ENCODE measurements at regions not wholly inside any gene's neighbourhood (a gene's known extent, or its start where the extent isn't known, plus 50 kb on each side); places are given as distances from the start of the nearest gene placed in this dataset.

DNA sequence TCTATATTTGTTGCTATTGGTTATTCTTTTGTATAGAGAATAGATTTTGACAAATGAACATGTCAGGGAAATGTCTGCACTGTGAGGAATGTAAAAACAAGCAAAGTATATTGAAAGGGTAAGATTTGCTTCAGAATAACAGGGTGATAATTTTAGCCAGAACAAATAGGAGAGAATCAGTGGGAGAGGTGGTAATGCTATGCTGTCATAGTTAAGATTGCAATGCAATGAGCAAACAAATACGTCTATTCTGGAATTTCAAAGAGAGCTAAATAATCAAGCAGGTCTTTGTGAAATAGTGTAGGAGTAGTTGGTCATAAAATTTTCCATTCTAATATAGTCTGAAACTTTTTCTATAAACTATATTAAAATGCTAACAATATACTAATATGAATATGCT lies 1478.4 kb downstream of the TECRL start:
- DNase-seq (ENCODE audit: insufficient read length, low spot score) (no peak), FAIRE-seq (no peak)

DNA sequence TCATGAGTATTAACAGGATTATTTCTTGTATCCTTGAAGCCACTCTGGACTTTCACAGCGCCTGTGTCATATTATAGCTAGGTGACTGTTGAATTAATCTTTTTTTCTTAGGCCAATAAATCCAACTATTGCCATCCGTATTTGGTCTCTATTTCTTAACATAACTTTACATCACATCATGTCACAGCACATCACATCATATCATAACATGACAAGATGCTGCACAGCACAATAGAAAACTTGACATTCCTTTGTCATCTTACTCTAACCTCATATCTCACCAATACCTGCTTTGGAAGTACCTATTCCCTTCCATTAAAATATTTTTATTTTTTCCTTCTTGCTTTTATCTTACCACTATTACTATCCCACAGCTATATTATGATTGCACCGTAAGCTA lies 1480.8 kb downstream of the TECRL start:
- DNase-seq (ENCODE audit: insufficient read length, low spot score), result no peak
- no peak for FAIRE-seq

DNA sequence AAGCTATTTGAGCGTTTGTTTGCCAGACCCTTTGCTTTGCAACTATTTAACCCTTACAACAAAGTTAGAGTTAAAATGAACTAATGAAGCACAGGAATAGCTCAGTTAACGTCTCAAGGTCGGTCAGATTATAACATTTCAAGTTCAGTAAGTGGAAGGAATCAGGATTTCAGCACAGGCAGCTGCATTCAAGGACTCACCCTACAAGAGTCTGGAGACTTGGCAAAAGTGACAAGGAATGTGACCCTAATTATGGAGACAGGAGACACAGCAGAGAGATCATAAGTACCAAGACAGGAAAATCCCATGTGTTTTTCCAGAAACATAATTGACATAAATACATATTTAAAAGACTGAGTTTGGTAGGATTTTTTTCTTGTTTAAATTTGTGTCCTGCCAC lies 1481.7 kb downstream of the TECRL start:
- no peak for DNase-seq (ENCODE audit: insufficient read length, low spot score)
- no peak for FAIRE-seq

DNA sequence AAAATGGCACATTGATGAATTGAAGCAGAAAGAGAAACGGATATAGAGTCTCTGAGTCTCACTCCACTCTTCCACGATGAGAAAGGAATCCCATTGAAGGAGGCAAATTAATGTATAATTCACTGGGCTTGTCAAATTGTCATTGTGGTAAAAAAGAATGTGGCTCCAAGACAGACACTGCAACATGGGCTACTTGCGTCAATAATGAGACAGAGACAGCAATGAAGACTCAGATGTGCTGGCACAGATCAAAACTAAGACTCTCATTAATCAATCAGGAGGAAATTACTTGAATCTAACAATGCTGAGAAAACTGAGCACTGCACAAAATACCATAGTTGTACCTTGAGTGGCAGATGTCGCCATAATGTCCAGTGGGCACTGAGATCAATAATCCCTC lies 1485.5 kb downstream of the TECRL start:
- DNase-seq (ENCODE audit: insufficient read length, low spot score) (no peak), FAIRE-seq (no peak)

DNA sequence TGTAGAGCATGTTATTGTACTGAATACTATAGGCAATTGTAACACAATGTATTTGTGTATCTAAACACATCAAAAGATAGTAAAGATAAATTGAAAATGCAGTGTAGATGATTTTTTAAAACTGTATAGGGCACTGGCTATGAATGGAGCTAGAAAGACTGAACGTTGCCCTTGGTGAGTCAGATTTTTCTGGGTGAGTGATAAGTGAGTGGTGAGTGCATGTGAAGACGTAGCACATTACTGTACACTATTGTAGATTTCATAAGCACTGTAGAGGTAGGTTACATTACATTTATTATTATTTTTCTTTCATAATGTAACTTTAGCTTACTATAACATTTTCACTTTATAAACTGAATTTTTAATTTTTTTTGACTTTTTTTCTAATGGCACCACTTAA lies 1491.6 kb downstream of the TECRL start:
- FAIRE-seq (no peak), DNase-seq (ENCODE audit: insufficient read length, low spot score) (no peak)

DNA sequence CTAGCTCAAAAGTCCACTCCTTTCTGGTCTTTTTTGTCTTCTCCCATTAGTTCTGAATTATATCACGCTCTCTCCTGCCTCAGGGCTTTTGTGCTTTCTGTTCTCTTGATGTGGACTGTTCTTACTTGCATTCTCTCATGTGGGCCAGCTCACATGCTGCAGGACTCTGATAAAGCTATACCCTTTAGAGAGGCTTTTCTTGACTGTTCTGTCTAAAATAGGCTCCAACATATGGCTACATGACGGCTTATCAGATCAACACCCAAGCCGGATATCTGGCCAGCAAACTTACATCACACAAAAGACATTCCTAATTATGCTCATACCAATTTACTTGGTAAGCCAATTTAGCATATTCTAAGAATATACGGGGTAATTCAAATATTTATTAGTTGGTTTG lies 1494.5 kb downstream of the TECRL start:
- DNase-seq (ENCODE audit: insufficient read length, low spot score), result no peak
- FAIRE-seq, result no peak

DNA sequence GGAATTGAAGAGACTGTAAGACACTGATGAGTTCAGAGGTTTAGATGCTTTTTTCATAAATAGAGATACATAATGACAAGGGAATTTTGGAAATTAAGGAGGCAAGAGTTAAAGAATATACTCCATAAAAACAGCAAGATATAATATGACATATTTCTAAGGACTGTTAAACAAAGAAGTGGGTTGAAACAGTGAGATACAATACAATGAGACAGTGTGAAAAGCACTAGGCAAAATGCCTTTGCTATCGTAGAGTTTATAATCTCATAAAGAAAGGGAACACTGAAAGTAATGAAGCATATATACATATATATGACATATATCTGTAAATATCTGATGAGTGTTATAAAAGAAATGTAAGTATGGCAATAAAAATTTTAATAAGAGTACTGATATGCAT lies 1496.2 kb downstream of the TECRL start:
- FAIRE-seq, result no peak

DNA sequence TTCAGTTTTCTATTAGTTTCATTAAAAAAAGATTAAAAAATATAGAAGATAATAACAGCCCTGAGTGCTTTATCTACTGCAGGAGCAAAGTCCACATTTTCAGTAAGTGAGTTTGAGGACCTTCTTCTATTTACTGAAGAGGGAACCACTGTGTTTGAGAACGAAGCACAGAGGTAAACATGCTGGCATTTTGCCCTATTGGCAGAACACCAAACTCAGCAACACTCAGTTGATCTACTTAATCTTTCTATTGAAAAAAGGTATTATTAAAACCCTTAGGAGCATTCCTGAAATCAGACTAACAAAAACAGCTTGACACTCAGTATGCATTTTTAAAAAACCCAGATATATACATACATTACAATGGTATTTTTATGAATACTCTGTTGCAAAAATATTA lies 1496.7 kb downstream of the TECRL start:
- no peak for FAIRE-seq
- DNase-seq (ENCODE audit: insufficient read length, low spot score), result no peak

More for the DNA sequence above, 1496.2 kb downstream of the TECRL start:
- DNase-seq (ENCODE audit: insufficient read length, low spot score), result no peak

DNA sequence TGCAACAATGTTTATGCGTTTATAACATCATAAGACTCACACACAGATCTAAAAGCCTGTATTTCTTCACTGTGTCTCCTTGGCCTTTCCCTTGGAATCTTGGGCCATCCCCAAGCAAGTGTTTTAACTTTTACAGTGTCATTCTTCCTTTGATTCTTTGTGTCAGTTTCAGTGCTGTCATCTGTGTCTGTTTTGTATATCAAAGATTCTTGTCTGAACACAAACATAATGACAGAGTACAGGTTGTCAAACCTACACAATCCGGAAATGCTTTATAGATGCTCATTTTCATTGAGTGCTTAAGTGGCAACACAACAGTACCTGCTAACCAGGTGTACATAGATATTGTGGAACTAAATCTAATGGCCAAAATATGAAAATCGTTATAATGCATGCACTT lies 1500.0 kb downstream of the TECRL start:
- no peak for FAIRE-seq
- no peak for DNase-seq (ENCODE audit: insufficient read length, low spot score)

DNA sequence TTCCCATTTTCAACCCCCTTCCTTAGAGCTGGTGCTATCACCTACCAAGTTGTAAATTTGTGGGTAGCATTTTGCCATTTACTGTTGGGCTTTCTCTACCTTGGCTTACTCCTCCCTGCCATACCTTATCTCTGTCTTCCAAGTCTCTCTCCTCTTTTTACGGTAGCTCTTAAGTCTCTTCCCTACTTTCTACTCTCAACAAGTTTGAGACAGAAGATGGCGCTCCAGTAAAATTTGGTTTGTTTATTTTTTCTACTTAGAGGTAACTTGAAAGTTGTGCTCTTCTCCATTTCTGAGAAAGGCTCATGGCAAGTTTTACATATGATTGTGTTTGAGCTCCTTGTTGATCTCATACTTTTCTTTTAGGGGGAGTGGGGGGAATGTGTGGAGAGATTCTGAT lies 1508.1 kb downstream of the TECRL start:
- DNase-seq (ENCODE audit: insufficient read length, low spot score) (no peak), FAIRE-seq (no peak)

DNA sequence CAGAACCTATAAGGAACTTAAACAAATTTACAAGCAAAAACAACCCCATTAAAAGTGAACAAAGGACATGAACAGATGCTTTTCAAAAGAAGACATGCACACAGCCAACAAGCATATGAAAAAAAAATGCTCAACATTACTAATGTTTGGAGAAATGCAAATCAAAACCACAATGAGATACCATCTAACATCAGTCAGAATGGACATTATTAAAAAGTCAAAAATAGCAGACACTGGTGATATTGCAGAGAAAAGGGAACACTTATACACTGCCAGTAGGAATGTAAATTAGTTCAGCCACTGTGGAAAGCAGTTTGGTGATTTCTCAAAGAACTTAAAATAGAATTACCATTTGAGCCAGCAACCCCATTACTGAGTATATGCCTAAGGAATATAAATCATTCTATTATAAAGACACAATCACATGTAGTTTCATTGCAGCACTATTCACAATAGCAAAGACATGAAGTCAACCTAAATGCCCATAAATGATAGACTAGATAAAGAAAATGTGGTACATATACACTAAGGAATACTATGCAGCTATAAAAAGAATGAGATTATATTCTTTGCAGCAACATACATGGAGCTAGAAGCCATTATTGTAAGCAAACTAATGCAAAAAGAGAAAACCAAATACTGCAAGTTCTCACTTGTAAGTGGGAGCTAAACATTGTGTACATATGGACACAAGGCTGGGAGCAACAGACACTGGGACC lies 1509.4 kb downstream of the TECRL start:
- no peak for FAIRE-seq
- DNase-seq (ENCODE audit: insufficient read length, low spot score), result no peak

DNA sequence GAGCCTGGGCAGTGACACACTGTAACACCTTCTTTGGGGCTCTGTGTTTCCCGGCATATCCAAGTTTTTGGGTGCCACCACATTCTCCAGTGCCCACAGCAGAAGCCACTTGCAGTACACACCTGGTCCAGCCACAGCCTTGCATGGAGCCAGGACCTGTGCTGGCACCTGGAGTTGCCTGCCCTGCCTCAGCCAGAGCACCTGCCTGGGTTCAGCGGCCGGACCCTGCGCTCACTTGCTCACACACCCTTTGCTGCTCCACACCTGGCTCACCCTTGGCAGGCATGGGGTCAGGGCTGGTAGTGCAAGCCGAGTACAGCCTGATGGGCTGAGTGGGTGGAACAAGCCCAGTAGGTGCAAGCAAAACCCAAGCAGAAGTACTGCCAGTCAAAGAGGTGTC lies 1511.1 kb downstream of the TECRL start:
- no peak for DNase-seq (ENCODE audit: insufficient read length, low spot score)
- no peak for FAIRE-seq

DNA sequence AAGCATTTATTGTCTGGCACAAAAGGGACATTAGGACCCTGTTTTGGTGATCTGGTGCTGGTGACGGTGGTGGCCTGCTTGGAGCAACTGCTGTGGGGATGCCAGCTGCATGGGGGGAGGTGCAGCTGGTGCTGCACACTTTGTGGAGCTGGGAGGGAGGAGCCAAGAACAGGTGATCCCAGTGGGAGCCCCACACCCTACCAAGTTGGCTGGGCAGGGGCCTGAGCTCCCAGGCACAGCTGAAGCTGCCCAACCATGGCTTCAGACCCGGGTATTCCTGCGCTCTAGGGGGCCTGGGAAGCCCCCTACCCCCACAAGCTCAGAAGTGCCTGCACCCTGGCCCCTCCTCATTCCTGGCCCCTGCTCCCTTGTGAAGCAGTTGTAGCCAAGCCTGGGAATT lies 1512.5 kb downstream of the TECRL start:
- DNase-seq (ENCODE audit: insufficient read length, low spot score) (no peak), FAIRE-seq (no peak)

DNA sequence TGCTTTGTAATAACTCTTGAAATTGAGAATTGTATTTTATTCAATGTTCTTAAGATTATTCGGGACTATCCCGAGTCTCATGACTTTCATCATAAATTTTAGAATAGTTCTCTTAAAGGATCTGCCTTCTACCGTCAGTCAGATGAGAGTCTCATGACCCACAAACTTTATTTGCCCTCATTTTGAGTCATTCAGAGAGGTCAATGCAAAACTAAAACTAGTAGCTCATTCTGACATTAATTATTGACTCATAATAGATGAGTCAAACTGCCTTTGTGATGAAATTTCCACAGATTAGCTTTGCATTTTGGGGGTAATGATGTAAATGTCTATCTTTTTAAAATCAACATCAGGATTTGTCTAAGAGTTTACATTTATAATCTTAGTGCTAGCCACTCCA lies 1527.3 kb downstream of the TECRL start:
- FAIRE-seq (no peak), DNase-seq (ENCODE audit: insufficient read length, low spot score) (no peak)

DNA sequence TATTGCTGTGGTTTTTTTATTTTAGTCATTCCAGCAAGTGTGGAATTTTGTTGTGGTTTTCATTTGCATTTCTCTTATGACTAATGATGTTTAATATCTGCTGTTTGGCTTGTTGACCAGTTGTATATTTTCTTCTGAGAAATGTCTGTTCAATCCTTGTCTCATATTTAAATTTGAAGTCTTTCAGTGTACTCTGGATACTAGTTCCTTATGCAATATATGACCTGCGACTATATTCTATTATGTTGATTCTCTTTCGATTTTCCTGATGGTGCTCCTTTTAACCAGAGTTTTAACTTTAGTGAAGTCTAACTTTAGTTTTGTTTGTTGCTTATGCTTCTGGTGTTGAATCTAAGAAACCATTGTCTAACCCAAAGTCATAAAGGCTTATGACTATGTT lies 1528.0 kb downstream of the TECRL start:
- no peak for DNase-seq (ENCODE audit: insufficient read length, low spot score)
- no peak for FAIRE-seq

DNA sequence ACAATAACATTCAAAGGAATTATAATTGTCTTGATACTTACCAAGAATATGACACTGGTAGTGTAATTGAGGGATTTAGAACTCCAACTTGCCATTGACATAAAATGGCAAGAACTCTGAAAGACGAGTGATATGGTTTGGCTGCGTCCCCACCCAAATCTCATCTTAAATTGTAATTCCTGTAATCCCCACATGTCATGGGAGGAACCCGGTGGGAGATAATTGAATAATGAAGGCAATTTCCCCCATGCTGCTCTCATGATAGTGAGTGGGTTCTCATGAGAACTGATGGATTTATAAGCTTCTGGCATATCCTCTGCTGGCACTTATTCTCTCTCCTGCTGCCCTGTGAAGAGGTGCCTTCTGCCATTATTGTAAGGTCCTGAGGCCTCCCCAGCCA lies 1536.4 kb downstream of the TECRL start:
- FAIRE-seq (no peak), DNase-seq (ENCODE audit: insufficient read length, low spot score) (no peak)

DNA sequence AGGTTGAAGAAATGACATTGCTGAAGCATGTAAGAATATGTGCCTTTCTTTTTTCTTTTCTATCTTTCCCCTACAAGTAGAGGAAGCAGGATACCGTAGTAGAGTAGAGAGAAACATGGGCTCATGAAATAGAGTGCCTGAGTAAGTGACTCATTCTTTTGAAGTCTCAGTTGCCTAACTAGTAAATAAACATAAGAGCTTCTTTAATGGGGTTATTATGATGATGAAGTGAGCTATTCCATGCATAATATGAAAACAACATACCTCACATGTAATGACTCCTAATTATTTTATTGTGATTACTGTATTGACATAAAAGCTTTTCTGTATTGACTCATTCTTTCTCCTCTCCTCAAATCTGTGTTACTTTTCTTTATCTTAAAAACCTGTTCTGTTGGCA lies 1538.2 kb downstream of the TECRL start:
- no peak for DNase-seq (ENCODE audit: insufficient read length, low spot score)
- FAIRE-seq, result no peak

DNA sequence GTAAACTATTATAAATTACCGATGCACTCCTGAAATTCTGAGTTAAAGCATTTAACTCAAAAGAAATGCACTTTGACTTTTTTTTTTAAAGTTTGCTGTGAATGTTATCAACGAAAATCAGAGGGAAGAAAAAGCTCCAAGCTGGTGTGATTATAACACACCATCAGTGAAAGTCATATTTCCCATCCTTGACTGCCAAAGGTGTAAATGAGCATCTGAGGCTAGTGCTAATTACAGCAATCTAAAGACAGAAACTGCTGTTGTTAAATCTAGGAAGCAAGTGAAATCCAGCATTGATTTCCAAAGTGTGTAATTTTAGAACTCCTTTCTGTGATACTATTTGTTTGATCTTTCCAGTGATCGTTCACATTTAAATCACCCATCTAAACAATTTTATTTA lies 1538.8 kb downstream of the TECRL start:
- DNase-seq (ENCODE audit: insufficient read length, low spot score) (no peak), FAIRE-seq (no peak)

DNA sequence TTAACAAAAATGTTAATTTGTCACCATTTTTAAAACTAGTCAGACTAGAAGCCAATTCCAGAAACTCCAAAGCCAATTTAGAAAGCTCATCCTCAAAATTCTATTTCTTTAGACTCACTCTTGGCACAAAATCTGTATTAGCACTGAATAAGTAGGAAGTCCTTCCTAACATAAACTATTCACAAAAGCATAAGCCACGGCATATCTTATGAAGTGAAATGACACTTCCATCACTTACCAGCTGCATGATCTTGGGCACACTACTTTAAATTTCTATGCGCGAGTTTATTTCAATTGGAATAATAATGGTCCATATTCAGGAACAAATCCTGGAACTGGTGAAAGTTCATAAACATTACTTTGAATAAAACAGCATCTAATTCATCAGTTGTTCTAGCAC lies 1544.0 kb downstream of the TECRL start:
- DNase-seq (ENCODE audit: insufficient read length, low spot score) (no peak), FAIRE-seq (no peak)

DNA sequence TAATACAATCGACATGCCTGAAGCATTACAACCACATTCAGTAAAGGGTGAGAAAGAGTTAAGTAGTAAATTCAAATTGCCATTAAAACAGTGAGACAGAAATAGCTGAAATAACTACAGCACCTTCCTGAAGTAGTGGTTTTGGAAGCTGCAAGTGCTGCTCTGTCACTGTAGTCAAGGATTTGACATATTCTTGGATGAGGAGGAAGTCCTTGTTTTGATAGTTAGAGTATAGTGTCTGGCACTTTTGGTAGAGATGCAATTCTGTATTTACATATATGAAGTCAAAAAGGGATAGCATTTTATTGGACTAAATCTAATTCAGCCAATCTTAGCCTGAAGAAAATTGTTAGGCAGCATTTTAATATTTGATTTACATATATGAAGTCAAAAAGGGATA lies 1559.6 kb downstream of the TECRL start:
- FAIRE-seq, result no peak
- DNase-seq (ENCODE audit: insufficient read length, low spot score), result no peak

DNA sequence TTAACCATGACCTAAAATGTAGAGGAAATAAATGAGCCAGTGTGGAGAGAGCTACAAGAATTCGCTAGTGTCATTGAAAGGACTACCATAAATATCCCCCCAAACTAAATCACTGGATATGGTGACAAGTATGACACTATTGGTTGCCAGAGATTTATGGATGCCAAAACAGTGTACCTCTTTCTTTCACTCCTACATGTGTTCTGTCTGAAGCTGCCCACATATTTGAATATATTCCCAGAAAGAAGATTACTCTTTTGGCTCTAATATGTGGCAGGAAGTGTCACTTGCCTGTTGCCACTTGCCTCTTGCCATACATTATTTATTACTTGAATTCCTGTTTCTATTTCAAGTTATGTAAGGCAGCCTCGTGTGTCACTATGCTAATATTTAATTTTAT lies 1573.6 kb downstream of the TECRL start:
- DNase-seq (ENCODE audit: insufficient read length, low spot score) (peak; percentile 3), FAIRE-seq (no peak)

DNA sequence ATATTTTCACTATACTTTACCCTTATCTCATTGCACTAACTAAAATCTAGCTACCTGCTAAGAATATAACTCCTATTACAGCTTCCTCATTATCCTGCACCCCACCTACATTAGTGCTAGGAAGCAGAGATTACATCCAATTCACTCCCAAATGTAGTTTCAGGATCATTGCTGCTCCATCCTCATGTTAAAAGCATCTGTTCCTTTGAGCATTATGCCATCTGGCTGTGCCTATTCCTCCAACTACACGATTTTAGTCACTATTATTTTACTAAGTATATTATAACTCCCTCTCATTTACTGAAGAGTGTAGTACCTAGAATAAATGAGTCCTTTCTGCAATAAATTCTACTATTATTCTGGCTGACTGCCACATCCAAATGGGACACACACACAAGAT lies 1586.9 kb downstream of the TECRL start:
- FAIRE-seq, result no peak
- DNase-seq (ENCODE audit: insufficient read length, low spot score), result no peak

DNA sequence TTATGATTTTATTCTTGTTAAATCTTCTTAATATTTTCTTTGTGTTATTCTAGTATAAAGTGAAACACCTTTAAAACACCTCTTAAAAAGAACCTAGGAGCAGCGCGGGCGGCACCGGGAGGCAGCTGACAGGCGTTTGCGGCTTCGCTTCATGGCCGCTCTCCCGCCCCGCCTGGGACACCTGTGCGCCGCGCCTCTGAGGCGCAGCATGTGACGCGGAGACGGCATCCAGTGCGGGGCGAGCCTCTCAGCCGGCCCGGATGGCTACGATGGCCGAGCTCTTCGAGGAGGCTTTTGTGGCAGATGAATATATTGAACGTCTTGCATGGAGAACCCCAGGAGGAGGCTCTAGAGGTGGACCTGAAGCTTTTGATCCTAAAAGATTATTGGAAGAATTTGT lies 1592.7 kb downstream of the TECRL start:
- no peak for FAIRE-seq
- no peak for DNase-seq (ENCODE audit: insufficient read length, low spot score)
